KMS-11 (cell line): ENCODE measurements at regions not wholly inside any gene's neighbourhood (a gene's known extent, or its start where the extent isn't known, plus 50 kb on each side); places are given as distances from the start of the nearest gene placed in this dataset.

Experiments
- H2AFZ ChIP-seq: fragments of 200-600 bp; sonication (generic); 2 replicates; pipeline ENCODE4 v1.6.1; 2016; ENCODE audit warnings: antibody characterized with exemption, mixed run types, low read depth
- H3K27ac ChIP-seq: fragments of 200-600 bp; sonication (generic); 2 replicates; pipeline ENCODE4 v1.6.1; 2016; ENCODE audit warnings: mild to moderate bottlenecking, mixed run types
- H3K27me3 ChIP-seq: fragments of 200-600 bp; sonication (generic); 2 replicates; pipeline ENCODE4 v1.6.1; 2017; ENCODE audit warnings: mild to moderate bottlenecking, low read depth, mixed run types, moderate library complexity; ENCODE audit not compliant: insufficient read depth
- H3K36me3 ChIP-seq: fragments of 200-600 bp; sonication (generic); 2 replicates; pipeline ENCODE4 v1.6.1; 2017; ENCODE audit warnings: mild to moderate bottlenecking, mixed run types; ENCODE audit not compliant: insufficient read depth
- H3K4me1 ChIP-seq: fragments of 200-600 bp; sonication (generic); 2 replicates; pipeline ENCODE4 v1.6.1; 2016; ENCODE audit warnings: mild to moderate bottlenecking, low read depth, mixed run types; ENCODE audit not compliant: poor library complexity, severe bottlenecking
- H3K4me2 ChIP-seq: fragments of 200-600 bp; sonication (generic); 2 replicates; pipeline ENCODE4 v1.7.0; 2016; ENCODE audit warnings: mild to moderate bottlenecking, mixed run types
- H3K4me3 ChIP-seq: fragments of 200-600 bp; sonication (generic); IDR thresholded peaks from 2 replicates; pipeline ENCODE4 v1.6.1; 2017; ENCODE audit warnings: low read depth, low read length, mixed read lengths; ENCODE audit not compliant: insufficient read depth
- H3K79me2 ChIP-seq: fragments of 200-600 bp; sonication (generic); 2 replicates; pipeline ENCODE4 v1.6.1; 2016; ENCODE audit warnings: low read depth, mixed run types; ENCODE audit not compliant: insufficient read depth
- H3K9ac ChIP-seq: fragments of 200-600 bp; sonication (generic); 2 replicates; pipeline ENCODE4 v1.6.1; 2016; ENCODE audit warnings: mild to moderate bottlenecking, mixed run types
- H4K20me1 ChIP-seq: fragments of 200-600 bp; sonication (generic); 2 replicates; pipeline ENCODE4 v1.6.1; 2016; ENCODE audit warnings: mild to moderate bottlenecking, mixed run types; ENCODE audit not compliant: insufficient read depth
- CTCF ChIP-seq: fragments of 200-600 bp; sonication (generic); conservative IDR thresholded peaks from 2 replicates; pipeline ENCODE4 v1.6.1; 2017; ENCODE audit warnings: low read depth, mild to moderate bottlenecking, antibody characterized with exemption, low read length, moderate library complexity, mixed read lengths

GRCh38 chr20:51096582-51097267 is 73.8 kb upstream of the KCNG1 start:
- no peak for TF ChIP-seq CTCF
- H3K27ac ChIP-seq: no peak overlapping the region
- H3K9ac ChIP-seq: no peak overlapping the region
- no peaks in the 10 kb centered on the region for H3K79me2 ChIP-seq
- H3K4me3 ChIP-seq: no peak overlapping the region
- H2AFZ ChIP-seq: no peak overlapping the region
- H3K27me3 ChIP-seq: no peaks in the 10 kb centered on the region
- no peak overlapping the region for H3K4me2 ChIP-seq
- no peaks in the 10 kb centered on the region for H3K36me3 ChIP-seq
- H4K20me1 ChIP-seq: no peaks in the 10 kb centered on the region
- H3K4me1 ChIP-seq: no peaks in the 10 kb centered on the region

GRCh38 chr20:51095633-51096521 is 73.0 kb upstream of the KCNG1 start:
- Histone ChIP-seq H3K36me3 (no peaks in the 10 kb centered on the region), H3K4me2 (no peak overlapping the region), H3K27ac (no peak overlapping the region), H3K27me3 (no peaks in the 10 kb centered on the region), H3K9ac (no peak overlapping the region), H3K79me2 (no peaks in the 10 kb centered on the region), H4K20me1 (no peaks in the 10 kb centered on the region), H2AFZ (no peak overlapping the region), H3K4me3 (no peak overlapping the region), H3K4me1 (no peaks in the 10 kb centered on the region)
- no peak for TF ChIP-seq CTCF

- no peaks in the 10 kb centered on the region for H3K27me3 ChIP-seq
- H3K4me1 ChIP-seq: no peaks in the 10 kb centered on the region
- H3K9ac ChIP-seq: no peak overlapping the region
- H3K79me2 ChIP-seq: no peaks in the 10 kb centered on the region
- no peak overlapping the region for H3K4me2 ChIP-seq
- no peak overlapping the region for H3K27ac ChIP-seq
- H3K36me3 ChIP-seq: no peaks in the 10 kb centered on the region
- no peak overlapping the region for H3K4me3 ChIP-seq
- TF ChIP-seq CTCF: no peak
- no peaks in the 10 kb centered on the region for H4K20me1 ChIP-seq
- no peak overlapping the region for H2AFZ ChIP-seq
Measured at GRCh38 chr20:51094221-51094620, 71.3 kb upstream of the KCNG1 start.

- H3K79me2 ChIP-seq: no peaks in the 10 kb centered on the region
- no peaks in the 10 kb centered on the region for H3K27me3 ChIP-seq
- H4K20me1 ChIP-seq: no peaks in the 10 kb centered on the region
- no peak for TF ChIP-seq CTCF
- H3K4me2 ChIP-seq: no peak overlapping the region
- no peaks in the 10 kb centered on the region for H3K4me1 ChIP-seq
- H2AFZ ChIP-seq: no peak overlapping the region
- H3K36me3 ChIP-seq: no peaks in the 10 kb centered on the region
- H3K27ac ChIP-seq: no peak overlapping the region
- no peak overlapping the region for H3K9ac ChIP-seq
- H3K4me3 ChIP-seq: no peak overlapping the region
Measured at GRCh38 chr20:51093240-51093763, 70.4 kb upstream of the KCNG1 start.
